Thyroid gland (tissue), 4 donors: ENCODE measurements at regions not wholly inside any gene's neighbourhood (a gene's known extent, or its start where the extent isn't known, plus 50 kb on each side); places are given as distances from the start of the nearest gene placed in this dataset.

Experiments
- DNase-seq, 2 donors: peaks; one replicate each; pipeline ENCODE4 v3.0.0-alpha.2; 2019
- H3K27ac ChIP-seq, 3 donors: fragments of 200-600 bp; sonication (generic); 1 replicate in 2 of 3; 2 replicates in 1 of 3; pipeline ENCODE4 v1.5.1; 2016 to 2019; ENCODE audit warnings: mild to moderate bottlenecking in 1 of 3, moderate library complexity in 1 of 3
- H3K27me3 ChIP-seq: fragments of 200-600 bp; sonication (generic); one replicate; pipeline ENCODE4 v1.5.1; 2019
- H3K36me3 ChIP-seq, 2 donors: fragments of 200-600 bp; sonication (generic); one replicate each; pipeline ENCODE4 v1.5.1; 2016 to 2019
- H3K4me1 ChIP-seq, 2 donors: fragments of 200-600 bp; sonication (generic); one replicate each; pipeline ENCODE4 v1.5.1; 2017 to 2019
- H3K4me3 ChIP-seq, 3 donors: fragments of 200-600 bp; sonication (generic); replicated peaks in 1 of 3; 1 replicate in 2 of 3; 2 replicates in 1 of 3; pipeline ENCODE4 v1.5.1; 2016; ENCODE audit warnings: mild to moderate bottlenecking in 1 of 3
- H3K9me3 ChIP-seq: fragments of 200-600 bp; sonication (generic); one replicate; pipeline ENCODE4 v1.5.1; 2017
- CTCF ChIP-seq, 6 experiments: fragments of 200-600 bp in 3 of 6; fragments of 450-650 bp in 3 of 6; sonication (generic) in 3 of 6; IDR thresholded peaks; one replicate each; pipeline ENCODE4 v1.5.1; 2016 to 2019; ENCODE audit warnings: antibody characterized with exemption in 6 of 6, mild to moderate bottlenecking in 2 of 6, inconsistent platforms in 1 of 6, moderate library complexity in 1 of 6
- POLR2A ChIP-seq, 2 donors: fragments of 450-650 bp; IDR thresholded peaks; one replicate each; pipeline ENCODE4 v1.6.1; 2017; ENCODE audit warnings: antibody characterized with exemption in 2 of 2, mild to moderate bottlenecking in 2 of 2, moderate library complexity in 1 of 2
- WGBS, 2 donors: methylation state at CpG; one replicate each; pipeline ENCODE4 v1.1.5; 2017; 5-methylcytosine and 5-hydroxymethylcytosine counted together
- intact Hi-C: fragments of 100-400 bp; cut with DNase I; formaldehyde crosslinking; loops from one replicate; pipeline ENCODE4 v1.15.1; 2023

GRCh38 chr21:23507501-23507900 is 2099.8 kb downstream of the MRPL39 start:
- Histone ChIP-seq H3K36me3 (no peaks in the 10 kb centered on the region), H3K4me1 (no peaks in the 10 kb centered on the region), H3K9me3 (no peaks in the 10 kb centered on the region), H3K27ac (no peak overlapping the region), H3K4me3 (no peak overlapping the region), H3K27me3 (no peaks in the 10 kb centered on the region)
- TF ChIP-seq CTCF (IDR thresholded peaks at IDR 0.05) = no peak
- TF ChIP-seq POLR2A (IDR thresholded peaks at IDR 0.05) = no peak
- DNase-seq = no peak
- 75 to 100% methylated on average over 1 of the region's 1 CpG for WGBS, 2 donors
- intact Hi-C loops = no loop called here

- Histone ChIP-seq H3K4me1 (no peaks in the 10 kb centered on the region), H3K36me3 (no peaks in the 10 kb centered on the region), H3K27ac (no peak overlapping the region), H3K4me3 (no peak overlapping the region), H3K27me3 (no peaks in the 10 kb centered on the region), H3K9me3 (no peaks in the 10 kb centered on the region)
- intact Hi-C loops = no loop called here
- TF ChIP-seq CTCF (IDR thresholded peaks at IDR 0.05) (no peak), POLR2A (IDR thresholded peaks at IDR 0.05) (no peak)
- WGBS, 2 donors = 62 to 80% methylated on average over 1 of the region's 1 CpG
- no peak for DNase-seq
These were observed 2110.6 kb downstream of the MRPL39 start for GRCh38 chr21:23496729-23497128.

- TF ChIP-seq CTCF (IDR thresholded peaks at IDR 0.05) (no peak), POLR2A (IDR thresholded peaks at IDR 0.05) (no peak)
- intact Hi-C loops = no loop called here
- Histone ChIP-seq H3K36me3 (no peaks in the 10 kb centered on the region), H3K4me1 (no peaks in the 10 kb centered on the region), H3K9me3 (no peaks in the 10 kb centered on the region), H3K4me3 (no peak overlapping the region), H3K27ac (no peak overlapping the region), H3K27me3 (no peaks in the 10 kb centered on the region)
- WGBS, 2 donors = 83 to 86% methylated on average over 2 of the region's 2 CpGs
- DNase-seq = no peak
These were observed 2119.0 kb downstream of the MRPL39 start for GRCh38 chr21:23488245-23488644.

GRCh38 chr21:23480591-23481270 is 2126.6 kb downstream of the MRPL39 start:
- intact Hi-C loops = no loop called here
- Histone ChIP-seq H3K4me3 (no peak overlapping the region), H3K27ac (no peak overlapping the region), H3K27me3 (no peaks in the 10 kb centered on the region), H3K9me3 (no peaks in the 10 kb centered on the region), H3K36me3 (no peaks in the 10 kb centered on the region), H3K4me1 (no peaks in the 10 kb centered on the region)
- 98 to 100% methylated on average over 1 of the region's 1 CpG for WGBS, 2 donors
- DNase-seq = no peak
- no peak for TF ChIP-seq CTCF (IDR thresholded peaks at IDR 0.05)

- no peak overlapping the region for H3K27ac ChIP-seq
- no peak overlapping the region for H3K4me3 ChIP-seq
- DNase-seq = no peak
- H3K4me1 ChIP-seq = no peaks in the 10 kb centered on the region
- no peaks in the 10 kb centered on the region for H3K9me3 ChIP-seq
- no peaks in the 10 kb centered on the region for H3K36me3 ChIP-seq
- H3K27me3 ChIP-seq = no peaks in the 10 kb centered on the region
- intact Hi-C loops = no loop called here
- no peak for TF ChIP-seq POLR2A (IDR thresholded peaks at IDR 0.05)
- no peak for TF ChIP-seq CTCF (IDR thresholded peaks at IDR 0.05)
These were observed 2128.9 kb downstream of the MRPL39 start for GRCh38 chr21:23478381-23478780.
